ENCODE measurements at regions not wholly inside any gene's neighbourhood (a gene's known extent, or its start where the extent isn't known, plus 50 kb on each side); places are given as distances from the start of the nearest gene placed in this dataset.

DNA sequence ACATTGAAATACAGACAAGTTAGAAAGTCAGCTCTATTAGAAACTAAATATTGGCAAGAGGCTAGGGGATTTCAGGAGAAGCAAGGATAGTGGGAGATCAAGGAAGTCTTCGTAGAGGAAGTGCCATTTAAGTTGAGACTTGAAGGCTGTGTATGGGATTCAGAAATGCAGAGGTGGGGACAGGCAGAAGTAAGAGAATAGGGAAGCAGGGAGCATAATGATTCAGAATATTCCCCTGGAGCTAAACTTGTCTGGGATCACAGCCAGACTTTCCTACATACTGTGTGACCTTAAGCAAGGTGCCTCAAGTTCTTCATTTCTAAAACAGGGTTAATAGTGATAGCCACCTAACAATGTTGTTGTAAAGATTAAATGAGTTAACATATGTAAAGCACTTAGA is 108.8 kb downstream of the DDIT4L start:
- TF ChIP-seq POLR2AphosphoS5 (IDR thresholded peaks at IDR 0.05; ENCODE audit: borderline replicate concordance, low read depth, low read length) (no peak), EZH2 (IDR thresholded peaks at IDR 0.05) (no peak), FOXP2 (optimal IDR thresholded peaks at IDR 0.05; ENCODE audit: control extremely low read depth, extremely low read length, insufficient read depth) (no peak)
